Caco-2 (cell line): ENCODE measurements at regions not wholly inside any gene's neighbourhood (a gene's known extent, or its start where the extent isn't known, plus 50 kb on each side); places are given as distances from the start of the nearest gene placed in this dataset.
"Not testable (repeated sequence)": the region's sequence is repeated elsewhere in the genome, so short reads cannot be mapped to it uniquely, and the experiment has no call there.

Experiments
- BruUV-seq: library from RNA; stranded (reverse); fragments of 400-500 nt; replicated peaks from 2 replicates; lab custom pipeline; 2021; lab: Mats Ljungman, UMichigan
- CTCF ChIA-PET: fragments of 300-600 bp; sonication (Branson Sonifier 250); formaldehyde crosslinking; loops from one replicate; lab custom pipeline; 2022; ENCODE audit warnings: antibody characterized with exemption; lab: Charles Lee
- POLR2A ChIA-PET: fragments of 300-600 bp; sonication (Branson Sonifier 250); formaldehyde crosslinking; loops from one replicate; lab custom pipeline; 2022; ENCODE audit warnings: antibody characterized with exemption; lab: Charles Lee
- DNase-seq, 2 experiments: peaks; one replicate each; pipeline versions ENCODE4 v3.0.0 to v3.0.0-alpha.2; 2020 to 2022
- H3K27me3 ChIP-seq: replicated peaks from 2 replicates; pipeline ENCODE4 v1.6.0; 2011; ENCODE audit warnings: low read length; ENCODE audit not compliant: control insufficient read depth, insufficient read depth
- H3K36me3 ChIP-seq: 2 replicates; pipeline ENCODE4 v1.5.1; 2011; ENCODE audit warnings: low read length; ENCODE audit not compliant: control insufficient read depth, insufficient read depth
- H3K4me1 ChIP-seq: fragments of 250-450 bp; sonication (Bioruptor Pico); 2 replicates; pipeline ENCODE4 v1.5.1; 2020; ENCODE audit warnings: mild to moderate bottlenecking
- H3K4me3 ChIP-seq: 2 replicates; pipeline ENCODE4 v1.5.1; 2011; ENCODE audit warnings: low read depth, mild to moderate bottlenecking, control low read depth, low read length
- H3K9me3 ChIP-seq: fragments of 250-450 bp; sonication (Bioruptor Pico); 2 replicates; pipeline ENCODE4 v1.5.1; 2020; ENCODE audit warnings: mild to moderate bottlenecking, moderate library complexity
- H3K27ac Mint-ChIP-seq: one replicate; pipeline ENCODE4 v1.8.0; 2022; ENCODE audit warnings: mixed read lengths; ENCODE audit not compliant: unreplicated experiment
- H3K27me3 Mint-ChIP-seq: one replicate; pipeline ENCODE4 v1.8.0; 2022; ENCODE audit warnings: mixed read lengths; ENCODE audit not compliant: insufficient read depth, unreplicated experiment
- H3K36me3 Mint-ChIP-seq: one replicate; pipeline ENCODE4 v1.8.0; 2022; ENCODE audit warnings: mild to moderate bottlenecking, mixed read lengths; ENCODE audit not compliant: insufficient read depth, unreplicated experiment
- H3K4me1 Mint-ChIP-seq: one replicate; pipeline ENCODE4 v1.8.0; 2022; ENCODE audit warnings: low read depth, mixed read lengths; ENCODE audit not compliant: unreplicated experiment
- H3K4me3 Mint-ChIP-seq: one replicate; pipeline ENCODE4 v1.8.0; 2022; ENCODE audit warnings: mild to moderate bottlenecking, moderate library complexity, mixed read lengths; ENCODE audit not compliant: unreplicated experiment
- H3K9me3 Mint-ChIP-seq: one replicate; pipeline ENCODE4 v1.8.0; 2022; ENCODE audit warnings: mixed read lengths; ENCODE audit not compliant: unreplicated experiment
- intact Hi-C: fragments of 100-400 bp; cut with micrococcal nuclease; formaldehyde crosslinking; loops from one replicate; pipeline ENCODE4 v1.10.0; 2022; ENCODE audit not compliant: unreplicated experiment
- TF ChIP-seq, protein P1 (sequence below), 2 experiments: fragments of 200-600 bp in 1 of 2; IDR thresholded peaks; 1 replicate in 1 of 2; 2 replicates in 1 of 2; pipeline versions ENCODE4 v1.5.1 to v1.8.0; 2011 to 2022; ENCODE audit warnings: antibody characterized with exemption in 1 of 2, control low read depth in 1 of 2, inconsistent platforms in 1 of 2, low read depth in 1 of 2, low read length in 1 of 2, mild to moderate bottlenecking in 1 of 2, moderate library complexity in 1 of 2; ENCODE audit not compliant: insufficient read depth in 1 of 2, severe bottlenecking in 1 of 2, unreplicated experiment in 1 of 2

DNA sequence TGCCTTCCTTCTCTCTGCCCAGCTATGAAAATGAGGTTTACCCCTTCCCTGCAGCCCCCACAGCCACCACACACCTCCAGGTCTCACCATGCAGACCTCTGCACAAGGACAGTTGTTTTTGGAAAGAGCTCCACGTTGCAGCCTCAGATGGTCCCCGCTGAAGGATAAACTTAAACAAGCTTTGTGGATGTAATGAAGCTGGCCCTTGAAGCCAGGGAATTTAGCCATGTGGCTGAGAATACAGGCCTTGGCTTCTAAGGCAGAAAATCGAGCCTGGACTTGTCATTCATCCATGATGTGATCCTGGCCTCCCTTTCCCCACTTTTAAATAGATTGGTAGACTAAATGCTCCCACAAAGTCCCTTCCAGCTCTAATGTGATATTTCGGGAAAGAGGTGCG lies 79.4 kb downstream of the TBX3 start:
- ChIA-PET CTCF (no interaction called here), POLR2A (no interaction called here)
- Mint-ChIP-seq H3K27me3 (peaks cover 2% of the 10 kb centered on the region), H3K36me3 (no peaks in the 10 kb centered on the region), H3K27ac (no peak overlapping the region), H3K4me1 (no peaks in the 10 kb centered on the region), H3K9me3 (peaks cover 9% of the 10 kb centered on the region), H3K4me3 (no peak overlapping the region)
- no peaks in the 10 kb centered on the region for H3K36me3 ChIP-seq
- H3K9me3 ChIP-seq, result peaks cover 5% of the 10 kb centered on the region
- intact Hi-C loops, result no loop called here
- TF ChIP-seq, protein P1, sequence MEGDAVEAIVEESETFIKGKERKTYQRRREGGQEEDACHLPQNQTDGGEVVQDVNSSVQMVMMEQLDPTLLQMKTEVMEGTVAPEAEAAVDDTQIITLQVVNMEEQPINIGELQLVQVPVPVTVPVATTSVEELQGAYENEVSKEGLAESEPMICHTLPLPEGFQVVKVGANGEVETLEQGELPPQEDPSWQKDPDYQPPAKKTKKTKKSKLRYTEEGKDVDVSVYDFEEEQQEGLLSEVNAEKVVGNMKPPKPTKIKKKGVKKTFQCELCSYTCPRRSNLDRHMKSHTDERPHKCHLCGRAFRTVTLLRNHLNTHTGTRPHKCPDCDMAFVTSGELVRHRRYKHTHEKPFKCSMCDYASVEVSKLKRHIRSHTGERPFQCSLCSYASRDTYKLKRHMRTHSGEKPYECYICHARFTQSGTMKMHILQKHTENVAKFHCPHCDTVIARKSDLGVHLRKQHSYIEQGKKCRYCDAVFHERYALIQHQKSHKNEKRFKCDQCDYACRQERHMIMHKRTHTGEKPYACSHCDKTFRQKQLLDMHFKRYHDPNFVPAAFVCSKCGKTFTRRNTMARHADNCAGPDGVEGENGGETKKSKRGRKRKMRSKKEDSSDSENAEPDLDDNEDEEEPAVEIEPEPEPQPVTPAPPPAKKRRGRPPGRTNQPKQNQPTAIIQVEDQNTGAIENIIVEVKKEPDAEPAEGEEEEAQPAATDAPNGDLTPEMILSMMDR (IDR thresholded peaks at IDR 0.05; ENCODE audit: insufficient read depth in 1 of 2, low read depth in 1 of 2, low read length in 1 of 2, severe bottlenecking in 1 of 2, unreplicated experiment in 1 of 2), result no peak
- no peaks in the 10 kb centered on the region for H3K27me3 ChIP-seq
- H3K4me3 ChIP-seq, result no peak overlapping the region
- DNase-seq, result no peak
- no peaks in the 10 kb centered on the region for H3K4me1 ChIP-seq
- no TSS peak for BruUV-seq

DNA sequence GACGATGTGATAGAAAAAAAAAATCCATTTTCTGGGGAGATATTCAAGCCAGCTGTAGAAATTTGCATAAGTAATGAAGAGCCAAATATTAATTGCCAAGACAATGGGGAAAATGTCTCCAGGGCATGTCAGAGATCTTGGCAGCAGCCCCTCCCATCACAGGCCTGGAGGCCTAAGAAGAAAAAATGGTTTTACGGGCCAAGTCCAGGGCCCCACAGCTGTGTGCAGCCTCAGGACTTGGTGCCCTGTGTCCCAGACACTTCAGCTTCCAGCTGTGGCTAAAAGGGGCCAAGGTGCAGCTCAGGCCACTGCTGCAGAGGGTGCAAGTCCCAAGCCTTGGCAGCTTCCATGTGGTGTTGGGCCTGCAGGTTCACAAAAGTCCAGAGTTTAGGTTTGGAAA lies 83.4 kb downstream of the TBX3 start:
- H3K4me1 ChIP-seq, H3K27ac Mint-ChIP-seq, H3K27me3 ChIP-seq, H3K4me3 ChIP-seq, DNase-seq, H3K9me3 ChIP-seq, CTCF ChIA-PET, H3K27me3 Mint-ChIP-seq, H3K36me3 Mint-ChIP-seq, BruUV-seq, H3K4me1 Mint-ChIP-seq, intact Hi-C loops, H3K4me3 Mint-ChIP-seq, H3K36me3 ChIP-seq: not testable (repeated sequence)
- POLR2A ChIA-PET, result interaction anchor here (1.1 kb wide), 1 partner anchor 11 kb away, joined by 3 read pairs; no protein-coding TSS in a partner anchor
- H3K9me3 Mint-ChIP-seq, result peaks cover 20% of the 10 kb centered on the region

DNA sequence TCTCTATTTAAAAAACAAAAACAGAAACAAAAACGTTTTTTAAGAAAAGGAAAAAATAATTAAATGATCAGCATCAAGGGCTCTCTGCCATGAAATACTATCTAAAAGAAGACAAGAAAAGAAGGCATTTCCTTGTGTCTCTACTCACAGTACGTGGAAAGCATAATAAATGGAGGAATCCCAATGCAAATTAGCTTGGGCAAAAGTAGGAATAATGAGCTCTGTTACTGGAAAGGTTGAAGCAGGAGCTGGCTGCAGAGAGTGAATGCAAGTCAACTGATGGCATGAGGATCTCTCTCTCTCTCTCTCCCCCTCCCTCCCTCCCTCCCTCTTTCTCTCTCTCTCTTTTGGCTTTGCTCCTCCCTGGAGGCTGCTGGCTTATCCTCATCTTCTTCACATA lies 85.9 kb downstream of the TBX3 start:
- Histone ChIP-seq H3K9me3 (peaks cover 5% of the 10 kb centered on the region), H3K36me3 (no peaks in the 10 kb centered on the region), H3K4me1 (no peaks in the 10 kb centered on the region), H3K4me3 (no peak overlapping the region), H3K27me3 (no peaks in the 10 kb centered on the region)
- H3K4me3 Mint-ChIP-seq, result no peak overlapping the region
- TF ChIP-seq, protein P1 (IDR thresholded peaks at IDR 0.05; ENCODE audit: insufficient read depth in 1 of 2, low read depth in 1 of 2, low read length in 1 of 2, severe bottlenecking in 1 of 2, unreplicated experiment in 1 of 2), result no peak
- DNase-seq, result no peak
- H3K27ac Mint-ChIP-seq, result no peak overlapping the region
- peaks cover 2% of the 10 kb centered on the region for H3K27me3 Mint-ChIP-seq
- CTCF ChIA-PET, result no interaction called here
- no peaks in the 10 kb centered on the region for H3K36me3 Mint-ChIP-seq
- H3K4me1 Mint-ChIP-seq, result no peaks in the 10 kb centered on the region
- peaks cover 20% of the 10 kb centered on the region for H3K9me3 Mint-ChIP-seq
- intact Hi-C loops, result no loop called here
- POLR2A ChIA-PET, result no interaction called here
- no TSS peak for BruUV-seq

DNA sequence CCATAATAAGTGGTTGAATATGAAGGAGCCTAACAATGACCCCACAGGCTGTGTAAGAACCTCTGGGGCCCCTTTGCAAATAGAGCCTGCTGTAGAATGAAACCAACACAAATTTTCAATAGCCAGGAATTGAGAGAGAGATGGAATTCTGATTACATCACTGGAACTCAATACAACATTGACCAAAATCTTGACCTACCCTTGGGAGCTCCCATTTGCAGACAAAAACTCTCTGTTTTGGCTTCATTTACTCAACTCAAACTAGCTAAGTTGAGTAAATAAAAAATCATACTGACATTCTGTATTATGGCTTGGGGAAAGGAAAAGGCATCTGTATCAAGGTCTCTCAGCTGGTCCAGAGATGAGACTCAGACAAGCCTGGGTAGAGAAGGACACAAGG lies 91.0 kb downstream of the TBX3 start:
- H3K27me3 Mint-ChIP-seq, result no peaks in the 10 kb centered on the region
- no TSS peak for BruUV-seq
- no peaks in the 10 kb centered on the region for H3K36me3 Mint-ChIP-seq
- Histone ChIP-seq H3K4me1 (no peaks in the 10 kb centered on the region), H3K36me3 (no peaks in the 10 kb centered on the region), H3K27me3 (no peaks in the 10 kb centered on the region), H3K4me3 (no peak overlapping the region), H3K9me3 (peaks cover 7% of the 10 kb centered on the region)
- H3K9me3 Mint-ChIP-seq, result peaks cover under 1% of the 10 kb centered on the region
- CTCF ChIA-PET, result no interaction called here
- no peak overlapping the region for H3K27ac Mint-ChIP-seq
- DNase-seq, result no peak
- H3K4me1 Mint-ChIP-seq, result no peaks in the 10 kb centered on the region
- TF ChIP-seq, protein P1 (IDR thresholded peaks at IDR 0.05; ENCODE audit: insufficient read depth in 1 of 2, low read depth in 1 of 2, low read length in 1 of 2, severe bottlenecking in 1 of 2, unreplicated experiment in 1 of 2), result no peak
- intact Hi-C loops, result no loop called here
- no peak overlapping the region for H3K4me3 Mint-ChIP-seq
- POLR2A ChIA-PET, result no interaction called here
